ENCODE measurements at regions not wholly inside any gene's neighbourhood (a gene's known extent, or its start where the extent isn't known, plus 50 kb on each side); places are given as distances from the start of the nearest gene placed in this dataset.

- intact Hi-C loops (cut with micrococcal nuclease; ENCODE audit: unreplicated experiment), result no loop called here
- no TSS peak for BruUV-seq (replicated peaks)
- DNase-seq (ENCODE audit: low read depth, low spot score) (no peak), ATAC-seq (no peak)
- TF ChIP-seq SIN3A (IDR thresholded peaks at IDR 0.05; ENCODE audit: borderline replicate concordance, insufficient read depth, low read depth, low read length), result no peak
- no peak for TF ChIP-seq CTCF (IDR thresholded peaks at IDR 0.05)
- H3K27me3 ChIP-seq (ENCODE audit: control insufficient read depth, insufficient read depth, low read length), result no peaks in the 10 kb centered on the region
- H3K9me3 ChIP-seq (ENCODE audit: control insufficient read depth, insufficient read depth, low read depth, low read length), result no peaks in the 10 kb centered on the region
- no peaks in the 10 kb centered on the region for H3K36me3 ChIP-seq (ENCODE audit: control insufficient read depth, insufficient read depth, low read length)
- ChIA-PET CTCF (no interaction called here), POLR2A (no interaction called here)
- in situ Hi-C loops (cut with HindIII; ENCODE audit: low pct_unique_long_range_greater_than_20kb, low sequenced_read_pairs), result no loop called here
- H3K27ac ChIP-seq (ENCODE audit: low read length), result no peak overlapping the region
- no peaks in the 10 kb centered on the region for H3K4me1 ChIP-seq (ENCODE audit: control insufficient read depth, insufficient read depth, low read length)
- no peak overlapping the region for H3K4me3 ChIP-seq (ENCODE audit: low read depth in 2 of 2, low read length in 2 of 2)
Observed at GRCh38 chr11:42773729-42774128, 538.1 kb upstream of the API5 start.

- CTCF ChIA-PET, result no interaction called here
- H3K4me3 ChIP-seq (ENCODE audit: low read depth in 2 of 2, low read length in 2 of 2), result no peak overlapping the region
- no peak overlapping the region for H3K27ac ChIP-seq (ENCODE audit: low read length)
- ATAC-seq (no peak), DNase-seq (ENCODE audit: low read depth, low spot score) (no peak)
- in situ Hi-C loops (cut with HindIII; ENCODE audit: low pct_unique_long_range_greater_than_20kb, low sequenced_read_pairs) (no loop called here), intact Hi-C loops (cut with micrococcal nuclease; ENCODE audit: unreplicated experiment) (no loop called here)
- POLR2A ChIA-PET, result no interaction called here
- no peaks in the 10 kb centered on the region for H3K9me3 ChIP-seq (ENCODE audit: control insufficient read depth, insufficient read depth, low read depth, low read length)
- H3K4me1 ChIP-seq (ENCODE audit: control insufficient read depth, insufficient read depth, low read length), result no peaks in the 10 kb centered on the region
- TF ChIP-seq TCF7L2 (IDR thresholded peaks at IDR 0.05; ENCODE audit: low read depth, low read length) (no peak), POLR2AphosphoS5 (IDR thresholded peaks at IDR 0.05; ENCODE audit: low read depth, low read length) (no peak), SIN3A (IDR thresholded peaks at IDR 0.05; ENCODE audit: borderline replicate concordance, insufficient read depth, low read depth, low read length) (no peak), CTCF (IDR thresholded peaks at IDR 0.05) (no peak)
- TF ChIP-seq, protein P1, sequence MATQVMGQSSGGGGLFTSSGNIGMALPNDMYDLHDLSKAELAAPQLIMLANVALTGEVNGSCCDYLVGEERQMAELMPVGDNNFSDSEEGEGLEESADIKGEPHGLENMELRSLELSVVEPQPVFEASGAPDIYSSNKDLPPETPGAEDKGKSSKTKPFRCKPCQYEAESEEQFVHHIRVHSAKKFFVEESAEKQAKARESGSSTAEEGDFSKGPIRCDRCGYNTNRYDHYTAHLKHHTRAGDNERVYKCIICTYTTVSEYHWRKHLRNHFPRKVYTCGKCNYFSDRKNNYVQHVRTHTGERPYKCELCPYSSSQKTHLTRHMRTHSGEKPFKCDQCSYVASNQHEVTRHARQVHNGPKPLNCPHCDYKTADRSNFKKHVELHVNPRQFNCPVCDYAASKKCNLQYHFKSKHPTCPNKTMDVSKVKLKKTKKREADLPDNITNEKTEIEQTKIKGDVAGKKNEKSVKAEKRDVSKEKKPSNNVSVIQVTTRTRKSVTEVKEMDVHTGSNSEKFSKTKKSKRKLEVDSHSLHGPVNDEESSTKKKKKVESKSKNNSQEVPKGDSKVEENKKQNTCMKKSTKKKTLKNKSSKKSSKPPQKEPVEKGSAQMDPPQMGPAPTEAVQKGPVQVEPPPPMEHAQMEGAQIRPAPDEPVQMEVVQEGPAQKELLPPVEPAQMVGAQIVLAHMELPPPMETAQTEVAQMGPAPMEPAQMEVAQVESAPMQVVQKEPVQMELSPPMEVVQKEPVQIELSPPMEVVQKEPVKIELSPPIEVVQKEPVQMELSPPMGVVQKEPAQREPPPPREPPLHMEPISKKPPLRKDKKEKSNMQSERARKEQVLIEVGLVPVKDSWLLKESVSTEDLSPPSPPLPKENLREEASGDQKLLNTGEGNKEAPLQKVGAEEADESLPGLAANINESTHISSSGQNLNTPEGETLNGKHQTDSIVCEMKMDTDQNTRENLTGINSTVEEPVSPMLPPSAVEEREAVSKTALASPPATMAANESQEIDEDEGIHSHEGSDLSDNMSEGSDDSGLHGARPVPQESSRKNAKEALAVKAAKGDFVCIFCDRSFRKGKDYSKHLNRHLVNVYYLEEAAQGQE (IDR thresholded peaks at IDR 0.05; ENCODE audit: insufficient read depth in 1 of 2, low read depth in 2 of 2, low read length in 1 of 2), result no peak
- no TSS peak for BruUV-seq (replicated peaks)
- H3K27me3 ChIP-seq (ENCODE audit: control insufficient read depth, insufficient read depth, low read length), result no peaks in the 10 kb centered on the region
- H3K36me3 ChIP-seq (ENCODE audit: control insufficient read depth, insufficient read depth, low read length), result no peaks in the 10 kb centered on the region
Observed at GRCh38 chr11:42774567-42774966, 537.2 kb upstream of the API5 start.

GRCh38 chr11:42777776-42778175, 534.0 kb upstream of the API5 start:
- H3K4me3 ChIP-seq (ENCODE audit: low read depth in 2 of 2, low read length in 2 of 2), result no peak overlapping the region
- H3K27me3 ChIP-seq (ENCODE audit: control insufficient read depth, insufficient read depth, low read length), result no peaks in the 10 kb centered on the region
- no peaks in the 10 kb centered on the region for H3K4me1 ChIP-seq (ENCODE audit: control insufficient read depth, insufficient read depth, low read length)
- no peak for ATAC-seq
- intact Hi-C loops (cut with micrococcal nuclease; ENCODE audit: unreplicated experiment), result no loop called here
- ChIA-PET POLR2A (no interaction called here), CTCF (no interaction called here)
- TF ChIP-seq POLR2AphosphoS5 (IDR thresholded peaks at IDR 0.05; ENCODE audit: low read depth, low read length) (no peak), SIN3A (IDR thresholded peaks at IDR 0.05; ENCODE audit: borderline replicate concordance, insufficient read depth, low read depth, low read length) (no peak), CTCF (IDR thresholded peaks at IDR 0.05) (no peak), TCF7L2 (IDR thresholded peaks at IDR 0.05; ENCODE audit: low read depth, low read length) (no peak)
- TF ChIP-seq, protein P1 (IDR thresholded peaks at IDR 0.05; ENCODE audit: insufficient read depth in 1 of 2, low read depth in 2 of 2, low read length in 1 of 2), result no peak
- no peaks in the 10 kb centered on the region for H3K9me3 ChIP-seq (ENCODE audit: control insufficient read depth, insufficient read depth, low read depth, low read length)
- H3K36me3 ChIP-seq (ENCODE audit: control insufficient read depth, insufficient read depth, low read length), result no peaks in the 10 kb centered on the region
- BruUV-seq (replicated peaks), result no TSS peak
- H3K27ac ChIP-seq (ENCODE audit: low read length), result no peak overlapping the region
- in situ Hi-C loops (cut with HindIII; ENCODE audit: low pct_unique_long_range_greater_than_20kb, low sequenced_read_pairs), result no loop called here
- DNase-seq (ENCODE audit: low read depth, low spot score), result no peak

Data from Panc1 (cell line).